HEK293 (cell line): ENCODE measurements at regions not wholly inside any gene's neighbourhood (a gene's known extent, or its start where the extent isn't known, plus 50 kb on each side); places are given as distances from the start of the nearest gene placed in this dataset.

ENCODE experiments used
- GLIS2 ChIP-seq: fragments of 450-650 bp; formaldehyde crosslinking; IDR thresholded peaks from 2 replicates; pipeline ENCODE4 v1.5.1; 2016; ENCODE audit warnings: missing biosample characterization, missing genetic modification characterization
- SP2 ChIP-seq: fragments of 450-650 bp; formaldehyde crosslinking; IDR thresholded peaks from 2 replicates; pipeline ENCODE4 v1.5.1; 2016; ENCODE audit warnings: missing biosample characterization, missing genetic modification characterization
- YY1 ChIP-seq: fragments of 450-650 bp; formaldehyde crosslinking; IDR thresholded peaks from 2 replicates; pipeline ENCODE4 v1.5.1; 2018; ENCODE audit warnings: missing biosample characterization, missing genetic modification characterization
- ZBTB7A ChIP-seq: fragments of 450-650 bp; formaldehyde crosslinking; IDR thresholded peaks from 2 replicates; pipeline ENCODE4 v1.5.1; 2016; ENCODE audit warnings: low read depth, missing biosample characterization, missing genetic modification characterization
- ZNF121 ChIP-seq: fragments of 450-650 bp; formaldehyde crosslinking; IDR thresholded peaks from 2 replicates; pipeline ENCODE4 v1.5.1; 2016; ENCODE audit warnings: missing biosample characterization, missing genetic modification characterization
- ZNF138 ChIP-seq: fragments of 450-650 bp; formaldehyde crosslinking; IDR thresholded peaks from 2 replicates; pipeline ENCODE4 v1.5.1; 2016; ENCODE audit warnings: missing biosample characterization, missing genetic modification characterization, borderline replicate concordance
- ZNF169 ChIP-seq: fragments of 450-650 bp; formaldehyde crosslinking; IDR thresholded peaks from 2 replicates; pipeline ENCODE4 v1.5.1; 2016; ENCODE audit warnings: missing biosample characterization, missing genetic modification characterization
- ZNF211 ChIP-seq: fragments of 450-650 bp; formaldehyde crosslinking; IDR thresholded peaks from 2 replicates; pipeline ENCODE4 v1.5.1; 2016; ENCODE audit warnings: low read depth, missing biosample characterization, missing genetic modification characterization
- TF ChIP-seq, protein P1 (sequence below): fragments of 450-650 bp; formaldehyde crosslinking; IDR thresholded peaks from 2 replicates; pipeline ENCODE4 v1.5.1; 2016; ENCODE audit warnings: missing biosample characterization, missing genetic modification characterization
- TF ChIP-seq, protein P2 (sequence below): fragments of 450-650 bp; formaldehyde crosslinking; IDR thresholded peaks from 2 replicates; pipeline ENCODE4 v1.5.1; 2016; ENCODE audit warnings: missing biosample characterization, missing genetic modification characterization

DNA sequence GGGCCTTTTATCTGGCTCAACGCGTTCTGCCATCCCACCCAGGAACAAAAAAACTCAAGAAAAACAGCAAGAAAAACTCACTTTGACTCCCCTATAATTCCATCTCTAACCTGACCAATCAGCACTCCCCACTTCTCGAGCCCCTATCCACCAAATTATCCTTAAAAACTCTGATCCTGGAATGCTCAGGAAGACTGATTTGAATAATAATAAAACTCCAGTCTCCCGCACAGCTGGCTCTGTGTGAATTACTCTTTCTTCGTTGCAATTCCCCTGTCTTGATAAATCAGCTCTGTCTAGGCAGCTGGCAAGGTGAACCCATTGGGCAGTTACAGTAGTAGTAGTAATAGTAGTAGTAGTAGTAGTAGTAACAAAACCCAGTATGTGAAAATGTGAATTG, 165.7 kb upstream of the CASK start:
- TF ChIP-seq ZNF121 (no peak), YY1 (no peak), ZBTB7A (tag by site-specific recombination) (no peak), ZNF211 (tag by site-specific recombination) (no peak), GLIS2 (tag by site-specific recombination) (no peak), SP2 (tag by site-specific recombination) (no peak), ZNF169 (no peak), ZNF138 (tag by site-specific recombination) (no peak)
- TF ChIP-seq, protein P1, sequence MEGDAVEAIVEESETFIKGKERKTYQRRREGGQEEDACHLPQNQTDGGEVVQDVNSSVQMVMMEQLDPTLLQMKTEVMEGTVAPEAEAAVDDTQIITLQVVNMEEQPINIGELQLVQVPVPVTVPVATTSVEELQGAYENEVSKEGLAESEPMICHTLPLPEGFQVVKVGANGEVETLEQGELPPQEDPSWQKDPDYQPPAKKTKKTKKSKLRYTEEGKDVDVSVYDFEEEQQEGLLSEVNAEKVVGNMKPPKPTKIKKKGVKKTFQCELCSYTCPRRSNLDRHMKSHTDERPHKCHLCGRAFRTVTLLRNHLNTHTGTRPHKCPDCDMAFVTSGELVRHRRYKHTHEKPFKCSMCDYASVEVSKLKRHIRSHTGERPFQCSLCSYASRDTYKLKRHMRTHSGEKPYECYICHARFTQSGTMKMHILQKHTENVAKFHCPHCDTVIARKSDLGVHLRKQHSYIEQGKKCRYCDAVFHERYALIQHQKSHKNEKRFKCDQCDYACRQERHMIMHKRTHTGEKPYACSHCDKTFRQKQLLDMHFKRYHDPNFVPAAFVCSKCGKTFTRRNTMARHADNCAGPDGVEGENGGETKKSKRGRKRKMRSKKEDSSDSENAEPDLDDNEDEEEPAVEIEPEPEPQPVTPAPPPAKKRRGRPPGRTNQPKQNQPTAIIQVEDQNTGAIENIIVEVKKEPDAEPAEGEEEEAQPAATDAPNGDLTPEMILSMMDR (tag by site-specific recombination): no peak
- TF ChIP-seq, protein P2, sequence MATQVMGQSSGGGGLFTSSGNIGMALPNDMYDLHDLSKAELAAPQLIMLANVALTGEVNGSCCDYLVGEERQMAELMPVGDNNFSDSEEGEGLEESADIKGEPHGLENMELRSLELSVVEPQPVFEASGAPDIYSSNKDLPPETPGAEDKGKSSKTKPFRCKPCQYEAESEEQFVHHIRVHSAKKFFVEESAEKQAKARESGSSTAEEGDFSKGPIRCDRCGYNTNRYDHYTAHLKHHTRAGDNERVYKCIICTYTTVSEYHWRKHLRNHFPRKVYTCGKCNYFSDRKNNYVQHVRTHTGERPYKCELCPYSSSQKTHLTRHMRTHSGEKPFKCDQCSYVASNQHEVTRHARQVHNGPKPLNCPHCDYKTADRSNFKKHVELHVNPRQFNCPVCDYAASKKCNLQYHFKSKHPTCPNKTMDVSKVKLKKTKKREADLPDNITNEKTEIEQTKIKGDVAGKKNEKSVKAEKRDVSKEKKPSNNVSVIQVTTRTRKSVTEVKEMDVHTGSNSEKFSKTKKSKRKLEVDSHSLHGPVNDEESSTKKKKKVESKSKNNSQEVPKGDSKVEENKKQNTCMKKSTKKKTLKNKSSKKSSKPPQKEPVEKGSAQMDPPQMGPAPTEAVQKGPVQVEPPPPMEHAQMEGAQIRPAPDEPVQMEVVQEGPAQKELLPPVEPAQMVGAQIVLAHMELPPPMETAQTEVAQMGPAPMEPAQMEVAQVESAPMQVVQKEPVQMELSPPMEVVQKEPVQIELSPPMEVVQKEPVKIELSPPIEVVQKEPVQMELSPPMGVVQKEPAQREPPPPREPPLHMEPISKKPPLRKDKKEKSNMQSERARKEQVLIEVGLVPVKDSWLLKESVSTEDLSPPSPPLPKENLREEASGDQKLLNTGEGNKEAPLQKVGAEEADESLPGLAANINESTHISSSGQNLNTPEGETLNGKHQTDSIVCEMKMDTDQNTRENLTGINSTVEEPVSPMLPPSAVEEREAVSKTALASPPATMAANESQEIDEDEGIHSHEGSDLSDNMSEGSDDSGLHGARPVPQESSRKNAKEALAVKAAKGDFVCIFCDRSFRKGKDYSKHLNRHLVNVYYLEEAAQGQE: no peak
